GM12878 (cell line): ENCODE measurements at regions not wholly inside any gene's neighbourhood (a gene's known extent, or its start where the extent isn't known, plus 50 kb on each side); places are given as distances from the start of the nearest gene placed in this dataset.

Experiments used
- ATAC-seq: fragments of 200-7000 bp; cut with Tn5 transposase; 3 replicates; pipeline ENCODE4 v1.9.1; 2020; ENCODE audit warnings: mild to moderate bottlenecking, moderate library complexity
- BruUV-seq: library from RNA; stranded (reverse); fragments of 400-500 nt; replicated peaks from 2 replicates; lab custom pipeline; 2021; lab: Mats Ljungman, UMichigan
- CTCF ChIA-PET: fragments of 300-600 bp; sonication (Branson Sonifier 250); formaldehyde crosslinking; extraction: SDS; loops from one replicate; lab custom pipeline; 2021; ENCODE audit warnings: inconsistent platforms; lab: Yijun Ruan, JAX
- POLR2A ChIA-PET: fragments of 350-600 bp; formaldehyde crosslinking; extraction: SDS; loops from one replicate; lab custom pipeline; 2021; ENCODE audit warnings: inconsistent platforms; lab: Charles Lee
- RAD21 ChIA-PET: fragments of 300-600 bp; sonication (Branson Sonifier 250); formaldehyde crosslinking; loops from one replicate; lab custom pipeline; 2023; ENCODE audit warnings: antibody characterized with exemption; ENCODE audit not compliant: unreplicated experiment; lab: Charles Lee
- SMC1A ChIA-PET: fragments of 300-600 bp; sonication (Branson Sonifier 250); formaldehyde crosslinking; loops from one replicate; lab custom pipeline; 2023; ENCODE audit not compliant: unreplicated experiment, uncharacterized antibody; lab: Charles Lee
- DNase-seq: peaks from one replicate; pipeline ENCODE4 v3.0.0-alpha.2; 2011; ENCODE audit warnings: low read depth, low spot score
- FAIRE-seq: peaks from 3 replicates; lab custom pipeline; 2011; peaks lifted over from hg19 to GRCh38; lab: Jason Lieb, UNC
- H2AFZ ChIP-seq: 2 replicates; pipeline ENCODE4 v1.6.0; 2011; ENCODE audit warnings: low read depth, low read length, control low read depth; ENCODE audit not compliant: control insufficient read depth
- H3K27ac ChIP-seq: 2 replicates; pipeline ENCODE4 v1.5.1; 2011; ENCODE audit warnings: control low read depth; ENCODE audit not compliant: control insufficient read depth, insufficient read depth
- H3K27me3 ChIP-seq, 2 experiments: replicated peaks in 1 of 2; 2 replicates each; pipeline versions ENCODE4 v1.6.0 to v1.6.1; 2011; ENCODE audit warnings: low read length in 1 of 2; ENCODE audit not compliant: control insufficient read depth in 2 of 2, insufficient read depth in 2 of 2
- H3K36me3 ChIP-seq, 2 experiments: 2 replicates each; pipeline ENCODE4 v1.5.1; 2011; ENCODE audit warnings: low read length in 1 of 2; ENCODE audit not compliant: control insufficient read depth in 2 of 2, insufficient read depth in 2 of 2
- H3K4me1 ChIP-seq: 2 replicates; pipeline ENCODE4 v1.6.1; 2011; ENCODE audit warnings: mild to moderate bottlenecking, low read length, moderate library complexity, mixed read lengths; ENCODE audit not compliant: control insufficient read depth, insufficient read depth
- H3K4me2 ChIP-seq: 2 replicates; pipeline ENCODE4 v1.6.0; 2011; ENCODE audit warnings: control low read depth; ENCODE audit not compliant: control insufficient read depth, insufficient read depth
- H3K4me3 ChIP-seq: fragments of 200-600 bp; sonication (generic); 2 replicates; pipeline ENCODE4 v1.5.1; 2016
- H3K79me2 ChIP-seq: 2 replicates; pipeline ENCODE4 v1.6.0; 2011; ENCODE audit warnings: low read length; ENCODE audit not compliant: control insufficient read depth, insufficient read depth
- H3K9ac ChIP-seq: 2 replicates; pipeline ENCODE4 v1.8.0; 2011; ENCODE audit warnings: low read length, control low read depth, mixed read lengths; ENCODE audit not compliant: control insufficient read depth, insufficient read depth
- H3K9me3 ChIP-seq: replicated peaks from 3 replicates; pipeline ENCODE4 v1.5.1; 2011; ENCODE audit warnings: mild to moderate bottlenecking, low read length; ENCODE audit not compliant: control insufficient read depth, insufficient read depth
- H4K20me1 ChIP-seq: 2 replicates; pipeline ENCODE4 v1.6.0; 2011; ENCODE audit not compliant: control insufficient read depth, insufficient read depth
- CBX3 ChIP-seq: fragments of 200-600 bp; sonication (generic); IDR thresholded peaks from 2 replicates; pipeline ENCODE4 v1.6.1; 2016; ENCODE audit warnings: low read depth, borderline replicate concordance
- CREB1 ChIP-seq: IDR thresholded peaks from 2 replicates; pipeline ENCODE4 v1.6.1; 2012; ENCODE audit warnings: low read depth, mild to moderate bottlenecking, inconsistent platforms
- FOXM1 ChIP-seq: IDR thresholded peaks from 2 replicates; pipeline ENCODE4 v1.6.1; 2012; ENCODE audit warnings: low read depth, mild to moderate bottlenecking, inconsistent platforms, low read length, moderate library complexity
- HCFC1 ChIP-seq: fragments of 150-350 bp; IDR thresholded peaks from 2 replicates; pipeline ENCODE4 v1.6.1; 2014; ENCODE audit warnings: low read length
- HDAC2 ChIP-seq: fragments of 200-600 bp; sonication (generic); IDR thresholded peaks from 2 replicates; pipeline ENCODE4 v1.6.1; 2017
- JUNB ChIP-seq: IDR thresholded peaks from 2 replicates; pipeline ENCODE4 v1.6.1; 2016; ENCODE audit warnings: antibody characterized with exemption, mild to moderate bottlenecking
- LARP7 ChIP-seq: fragments of 450-650 bp; IDR thresholded peaks from 2 replicates; pipeline ENCODE4 v1.6.1; 2017; ENCODE audit warnings: mild to moderate bottlenecking
- MXI1 ChIP-seq: fragments of 150-350 bp; IDR thresholded peaks from 2 replicates; pipeline ENCODE4 v1.6.1; 2011; ENCODE audit warnings: low read depth, mild to moderate bottlenecking, inconsistent platforms, low read length, improper control_type of control experiment
- NBN ChIP-seq: fragments of 450-650 bp; IDR thresholded peaks from 2 replicates; pipeline ENCODE4 v1.6.1; 2016
- NR2F1 ChIP-seq: fragments of 450-650 bp; conservative IDR thresholded peaks from 2 replicates; pipeline ENCODE4 v1.6.1; 2017; ENCODE audit warnings: mild to moderate bottlenecking
- RB1 ChIP-seq: fragments of 450-650 bp; formaldehyde crosslinking; IDR thresholded peaks from 2 replicates; pipeline ENCODE4 v1.6.1; 2017; ENCODE audit warnings: mild to moderate bottlenecking, borderline replicate concordance
- SIN3A ChIP-seq: IDR thresholded peaks from 2 replicates; pipeline ENCODE4 v1.6.1; 2012; ENCODE audit warnings: low read depth, low read length, improper control_type of control experiment
- SUZ12 ChIP-seq: fragments of 200-600 bp; sonication (generic); IDR thresholded peaks from one replicate; pipeline ENCODE4 v1.6.1; 2018; ENCODE audit warnings: antibody characterized with exemption, mild to moderate bottlenecking; ENCODE audit not compliant: unreplicated experiment
- TARDBP ChIP-seq: IDR thresholded peaks from 2 replicates; pipeline ENCODE4 v1.6.1; 2016; ENCODE audit warnings: borderline replicate concordance
- WGBS: methylation state at CpG from one replicate; pipeline ENCODE4 v1.1.6; 2016; ENCODE audit warnings: low lambda C conversion rate; ENCODE audit not compliant: insufficient replicate concordance, insufficient coverage; ENCODE audit errors: missing lambda C conversion rate; 5-methylcytosine and 5-hydroxymethylcytosine counted together
- in situ Hi-C: fragments of 300-500 bp; cut with MboI; formaldehyde crosslinking; loops from 9 replicates; pipeline ENCODE4 v1.14.3; 2018; ENCODE audit warnings: mixed read lengths
- intact Hi-C: fragments of 100-400 bp; cut with micrococcal nuclease; formaldehyde crosslinking; loops from one replicate; pipeline ENCODE4 v1.14.2; 2022; ENCODE audit not compliant: unreplicated experiment
- TF ChIP-seq, protein P1 (sequence below): fragments of 450-650 bp; IDR thresholded peaks from 2 replicates; pipeline ENCODE4 v1.6.1; 2016; ENCODE audit warnings: mild to moderate bottlenecking, moderate library complexity, borderline replicate concordance
- TF ChIP-seq, protein P2 (sequence below): IDR thresholded peaks from 2 replicates; pipeline ENCODE4 v1.6.1; 2011; ENCODE audit warnings: mild to moderate bottlenecking, low read depth, low read length, moderate library complexity; ENCODE audit not compliant: insufficient replicate concordance

DNA sequence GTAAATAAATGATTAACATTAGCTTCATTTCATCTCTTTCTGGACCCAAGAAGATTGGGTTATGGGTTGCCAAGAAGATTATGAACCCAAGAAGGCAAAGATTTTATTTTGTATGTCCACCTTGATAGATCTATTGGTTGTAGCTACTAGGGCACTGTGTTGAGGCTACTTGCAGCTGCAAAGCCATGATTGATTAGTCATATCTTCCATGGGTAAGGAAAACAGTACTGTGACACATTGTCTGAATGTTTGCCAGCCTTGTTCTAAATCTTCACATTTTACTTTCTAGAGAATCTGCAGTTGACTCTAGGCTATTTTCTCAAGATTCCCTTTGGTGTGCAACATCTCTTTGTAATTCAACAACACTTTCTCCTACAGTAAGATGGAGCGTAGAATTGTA, 229.2 kb upstream of the KCNH8 start (continued):
- TF ChIP-seq, protein P1, sequence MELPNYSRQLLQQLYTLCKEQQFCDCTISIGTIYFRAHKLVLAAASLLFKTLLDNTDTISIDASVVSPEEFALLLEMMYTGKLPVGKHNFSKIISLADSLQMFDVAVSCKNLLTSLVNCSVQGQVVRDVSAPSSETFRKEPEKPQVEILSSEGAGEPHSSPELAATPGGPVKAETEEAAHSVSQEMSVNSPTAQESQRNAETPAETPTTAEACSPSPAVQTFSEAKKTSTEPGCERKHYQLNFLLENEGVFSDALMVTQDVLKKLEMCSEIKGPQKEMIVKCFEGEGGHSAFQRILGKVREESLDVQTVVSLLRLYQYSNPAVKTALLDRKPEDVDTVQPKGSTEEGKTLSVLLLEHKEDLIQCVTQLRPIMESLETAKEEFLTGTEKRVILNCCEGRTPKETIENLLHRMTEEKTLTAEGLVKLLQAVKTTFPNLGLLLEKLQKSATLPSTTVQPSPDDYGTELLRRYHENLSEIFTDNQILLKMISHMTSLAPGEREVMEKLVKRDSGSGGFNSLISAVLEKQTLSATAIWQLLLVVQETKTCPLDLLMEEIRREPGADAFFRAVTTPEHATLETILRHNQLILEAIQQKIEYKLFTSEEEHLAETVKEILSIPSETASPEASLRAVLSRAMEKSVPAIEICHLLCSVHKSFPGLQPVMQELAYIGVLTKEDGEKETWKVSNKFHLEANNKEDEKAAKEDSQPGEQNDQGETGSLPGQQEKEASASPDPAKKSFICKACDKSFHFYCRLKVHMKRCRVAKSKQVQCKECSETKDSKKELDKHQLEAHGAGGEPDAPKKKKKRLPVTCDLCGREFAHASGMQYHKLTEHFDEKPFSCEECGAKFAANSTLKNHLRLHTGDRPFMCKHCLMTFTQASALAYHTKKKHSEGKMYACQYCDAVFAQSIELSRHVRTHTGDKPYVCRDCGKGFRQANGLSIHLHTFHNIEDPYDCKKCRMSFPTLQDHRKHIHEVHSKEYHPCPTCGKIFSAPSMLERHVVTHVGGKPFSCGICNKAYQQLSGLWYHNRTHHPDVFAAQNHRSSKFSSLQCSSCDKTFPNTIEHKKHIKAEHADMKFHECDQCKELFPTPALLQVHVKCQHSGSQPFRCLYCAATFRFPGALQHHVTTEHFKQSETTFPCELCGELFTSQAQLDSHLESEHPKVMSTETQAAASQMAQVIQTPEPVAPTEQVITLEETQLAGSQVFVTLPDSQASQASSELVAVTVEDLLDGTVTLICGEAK: no peak
- no peak for TF ChIP-seq CBX3
- TF ChIP-seq CREB1: no peak
- no peak for TF ChIP-seq HDAC2
- no peak for TF ChIP-seq JUNB
- TF ChIP-seq, all 136 proteins: peak for 0

DNA sequence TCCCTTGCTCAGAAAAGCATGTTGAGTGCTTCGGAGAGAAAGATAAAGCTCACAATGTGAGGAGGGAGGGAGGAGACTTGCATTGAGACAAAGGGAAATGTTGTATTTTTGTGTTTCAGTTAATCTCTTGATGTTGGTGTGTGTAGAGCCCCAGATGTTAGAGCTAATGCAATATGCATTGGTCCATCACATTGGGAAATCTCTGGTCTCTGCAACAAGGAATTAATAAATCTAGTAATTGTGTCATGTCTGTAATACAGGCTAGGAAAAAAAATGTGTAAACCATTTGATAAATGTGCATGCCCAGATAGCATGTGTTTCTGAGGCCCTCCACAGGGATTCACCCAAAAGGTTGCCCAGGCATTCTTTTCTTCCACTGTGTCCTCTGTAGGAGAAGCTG, 230.4 kb upstream of the KCNH8 start:
- no peaks in the 10 kb centered on the region for H4K20me1 ChIP-seq
- SMC1A ChIA-PET: no interaction called here
- H3K4me3 ChIP-seq: no peak overlapping the region
- H3K4me1 ChIP-seq: no peaks in the 10 kb centered on the region
- no peaks in the 10 kb centered on the region for H3K79me2 ChIP-seq
- no peaks in the 10 kb centered on the region for H3K36me3 ChIP-seq
- H3K27me3 ChIP-seq: no peaks in the 10 kb centered on the region
- intact Hi-C loops: no loop called here
- no peak overlapping the region for H3K9ac ChIP-seq
- H2AFZ ChIP-seq: no peak overlapping the region
- ATAC-seq: no peak
- H3K9me3 ChIP-seq: no peaks in the 10 kb centered on the region
- in situ Hi-C loops: no loop called here
- RAD21 ChIA-PET: no interaction called here
- no peak overlapping the region for H3K4me2 ChIP-seq
- POLR2A ChIA-PET: no interaction called here
- DNase-seq: no peak
- WGBS: 0% methylated on average over 1 of the region's 1 CpG
- no peak overlapping the region for H3K27ac ChIP-seq
- no TSS peak for BruUV-seq
- FAIRE-seq: no peak
- CTCF ChIA-PET: no interaction called here
- TF ChIP-seq SIN3A (no peak), MXI1 (no peak), HCFC1 (no peak), FOXM1 (no peak), TARDBP (no peak), NBN (no peak), NR2F1 (no peak), RB1 (no peak), LARP7 (no peak), SUZ12 (no peak)
- TF ChIP-seq, protein P1: no peak
- TF ChIP-seq, protein P2, sequence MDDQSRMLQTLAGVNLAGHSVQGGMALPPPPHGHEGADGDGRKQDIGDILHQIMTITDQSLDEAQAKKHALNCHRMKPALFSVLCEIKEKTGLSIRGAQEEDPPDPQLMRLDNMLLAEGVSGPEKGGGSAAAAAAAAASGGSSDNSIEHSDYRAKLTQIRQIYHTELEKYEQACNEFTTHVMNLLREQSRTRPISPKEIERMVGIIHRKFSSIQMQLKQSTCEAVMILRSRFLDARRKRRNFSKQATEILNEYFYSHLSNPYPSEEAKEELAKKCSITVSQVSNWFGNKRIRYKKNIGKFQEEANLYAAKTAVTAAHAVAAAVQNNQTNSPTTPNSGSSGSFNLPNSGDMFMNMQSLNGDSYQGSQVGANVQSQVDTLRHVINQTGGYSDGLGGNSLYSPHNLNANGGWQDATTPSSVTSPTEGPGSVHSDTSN: no peak
